CD4-positive, alpha-beta T cell treated with Interleukin-2 at 100 ng/mL for 4 hours (primary cell): ENCODE measurements at regions not wholly inside any gene's neighbourhood (a gene's known extent, or its start where the extent isn't known, plus 50 kb on each side); places are given as distances from the start of the nearest gene placed in this dataset.
"Not testable (repeated sequence)": the region's sequence is repeated elsewhere in the genome, so short reads cannot be mapped to it uniquely, and the experiment has no call there.

Source experiments
- DNase-seq: peaks from one replicate; pipeline ENCODE4 v3.0.0-alpha.2; 2020; ENCODE audit warnings: low spot score

GRCh38 chrX:18102006-18102405, 118.7 kb downstream of the BEND2 start:
- no peak for DNase-seq

DNA sequence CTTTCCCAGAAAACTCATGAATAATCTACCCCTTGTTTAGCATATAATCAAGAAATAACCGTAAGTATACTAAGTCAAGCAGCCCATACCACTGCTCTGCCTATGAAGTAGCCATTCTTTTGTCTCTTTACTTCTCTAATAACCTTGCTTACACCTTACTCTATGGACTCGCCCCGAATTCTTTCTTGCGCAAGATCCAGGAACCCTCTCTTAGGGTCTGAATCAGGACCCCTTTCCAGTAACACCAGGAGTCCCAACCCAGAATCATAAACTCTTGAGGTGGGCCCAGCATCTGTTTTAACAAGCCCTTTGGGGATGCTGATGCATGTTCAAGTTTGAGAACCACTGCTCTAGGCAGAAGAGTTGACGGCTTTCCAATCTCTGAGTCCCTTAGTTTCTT, 119.6 kb downstream of the BEND2 start:
- DNase-seq, result no peak

DNA sequence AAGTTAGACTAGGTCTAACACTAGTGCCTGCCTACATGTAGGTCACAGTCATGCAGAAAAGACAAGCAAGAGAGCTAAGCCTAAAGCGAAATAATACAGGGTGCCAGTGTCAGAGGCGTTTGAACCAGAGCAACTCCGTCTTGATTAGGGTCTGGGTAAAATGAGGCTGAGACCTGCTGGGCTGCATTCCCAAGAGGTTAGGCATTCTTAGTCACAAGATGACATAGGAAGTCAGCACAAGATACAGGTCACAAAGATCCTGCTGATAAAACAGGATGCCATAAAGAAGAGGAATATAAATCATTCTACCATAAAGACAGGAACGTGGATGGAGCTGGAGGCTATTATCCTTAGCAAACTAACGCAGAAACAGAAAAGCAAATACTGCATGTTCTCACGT, 120.9 kb downstream of the BEND2 start:
- no peak for DNase-seq

DNA sequence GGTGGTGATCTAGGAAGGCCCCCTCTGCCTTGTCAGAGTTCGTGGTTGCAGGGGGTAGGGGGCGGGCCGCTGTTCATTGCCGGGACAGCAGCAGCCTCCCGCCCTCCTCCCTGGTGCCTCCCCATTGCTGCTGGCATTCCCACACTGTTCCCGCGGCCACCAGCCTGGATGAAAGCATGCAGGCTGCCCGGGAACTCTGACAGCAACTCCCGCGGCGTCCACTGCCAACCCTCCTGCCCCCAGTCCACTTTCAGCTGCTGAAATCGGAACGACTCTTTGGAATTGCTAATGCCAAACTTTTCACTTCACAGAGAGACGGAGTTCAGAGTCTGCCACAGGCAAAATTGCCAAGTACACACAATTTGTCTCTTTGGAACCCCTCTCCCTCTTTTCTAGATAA, 121.9 kb downstream of the BEND2 start:
- no peak for DNase-seq

GRCh38 chrX:18076434-18076833, 144.3 kb downstream of the BEND2 start:
- DNase-seq, result no peak

DNA sequence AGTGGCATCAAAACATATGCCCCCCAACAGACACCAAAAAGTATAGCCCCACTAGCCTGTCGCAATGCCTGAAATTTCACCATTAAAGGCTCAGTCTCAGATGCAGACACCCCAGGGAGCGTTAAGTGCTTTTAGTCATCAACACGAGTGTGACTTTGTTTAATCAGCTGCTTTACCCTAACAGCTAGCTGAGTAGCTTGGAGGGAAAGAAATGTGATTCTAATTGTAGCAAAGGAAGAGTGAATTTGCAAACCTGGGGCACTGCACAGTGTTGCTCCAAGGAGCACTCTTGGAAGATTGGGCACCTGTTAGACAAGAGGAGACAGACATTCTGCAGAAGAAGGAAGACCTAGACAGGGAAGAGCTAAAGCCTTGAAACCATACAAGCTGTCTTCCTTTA, 145.1 kb downstream of the BEND2 start:
- DNase-seq, result no peak

DNA sequence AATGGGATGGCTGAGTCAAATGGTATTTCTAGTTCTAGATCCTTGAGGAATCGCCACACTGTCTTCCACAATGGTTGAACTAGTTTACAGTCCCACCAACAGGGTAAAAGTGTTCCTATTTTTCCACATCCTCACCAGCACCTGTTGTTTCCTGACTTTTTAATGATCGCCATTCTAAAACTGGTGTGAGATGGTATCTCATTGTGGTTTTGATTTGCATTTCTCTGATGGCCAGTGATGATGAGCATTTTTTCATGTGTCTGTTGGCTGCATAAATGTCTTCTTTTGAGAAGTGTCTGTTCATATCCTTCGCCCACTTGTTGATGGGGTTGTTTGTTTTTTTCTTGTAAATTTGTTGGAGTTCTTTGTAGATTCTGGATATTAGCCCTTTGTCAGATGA, 152.6 kb downstream of the BEND2 start:
- DNase-seq, result not testable (repeated sequence)

GRCh38 chrX:18065956-18066355, 154.7 kb downstream of the BEND2 start:
- no peak for DNase-seq

DNA sequence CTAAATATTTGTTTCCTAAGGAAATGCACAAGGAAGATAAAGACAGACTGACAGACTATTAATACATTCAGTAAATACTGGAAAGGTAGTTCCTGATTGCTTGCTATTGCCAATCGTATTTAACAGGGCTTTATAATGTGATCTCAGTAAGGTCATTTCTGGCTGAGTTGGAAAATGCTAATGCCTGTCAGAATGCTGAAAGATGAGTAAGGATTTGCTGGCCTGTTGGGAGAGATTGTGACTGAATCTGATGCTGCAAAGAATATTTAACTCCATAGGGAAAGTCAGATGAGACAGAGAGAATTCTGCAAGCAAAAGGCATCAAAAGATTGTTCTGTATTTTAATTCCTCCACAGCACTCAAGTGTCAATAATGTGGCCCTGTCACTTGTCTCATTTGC, 169.0 kb downstream of the BEND2 start:
- DNase-seq, result no peak

GRCh38 chrX:18047491-18047890, 173.2 kb downstream of the BEND2 start:
- no peak for DNase-seq

- DNase-seq, result no peak
Measured at GRCh38 chrX:18045436-18045835, 175.2 kb downstream of the BEND2 start.

GRCh38 chrX:18042776-18043175, 177.9 kb downstream of the BEND2 start:
- no peak for DNase-seq

- no peak for DNase-seq
Measured at GRCh38 chrX:18041656-18042055, 179.0 kb downstream of the BEND2 start.

DNA sequence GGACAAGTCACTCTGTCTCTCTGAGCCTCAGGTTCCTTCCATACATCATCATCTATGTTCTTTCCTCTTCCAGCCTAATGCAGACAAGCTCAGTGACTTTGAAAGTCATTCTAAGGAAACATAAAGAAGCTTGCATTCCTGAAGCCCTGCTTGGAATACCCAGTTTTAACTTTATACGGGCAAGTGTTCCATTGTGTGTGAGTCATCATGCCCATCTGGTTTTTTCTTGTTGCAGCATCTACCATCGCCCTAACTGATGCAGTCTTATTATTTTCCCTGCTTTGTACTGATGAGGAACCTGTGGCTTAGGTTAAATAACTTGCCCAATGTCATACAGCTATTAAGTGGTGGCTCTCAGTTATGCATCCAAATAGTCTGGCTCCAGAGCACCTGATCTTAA, 177.9 kb upstream of the RAI2 start:
- DNase-seq, result no peak

- no peak for DNase-seq
Measured at GRCh38 chrX:18036394-18036793, 175.3 kb upstream of the RAI2 start.

- no peak for DNase-seq
Measured at GRCh38 chrX:18034945-18035344, 173.8 kb upstream of the RAI2 start.

GRCh38 chrX:18034504-18034903, 173.4 kb upstream of the RAI2 start:
- no peak for DNase-seq

- no peak for DNase-seq
Measured at GRCh38 chrX:18032486-18033221, 171.6 kb upstream of the RAI2 start.

- DNase-seq, result no peak
Measured at GRCh38 chrX:18031726-18032375, 170.8 kb upstream of the RAI2 start.

DNA sequence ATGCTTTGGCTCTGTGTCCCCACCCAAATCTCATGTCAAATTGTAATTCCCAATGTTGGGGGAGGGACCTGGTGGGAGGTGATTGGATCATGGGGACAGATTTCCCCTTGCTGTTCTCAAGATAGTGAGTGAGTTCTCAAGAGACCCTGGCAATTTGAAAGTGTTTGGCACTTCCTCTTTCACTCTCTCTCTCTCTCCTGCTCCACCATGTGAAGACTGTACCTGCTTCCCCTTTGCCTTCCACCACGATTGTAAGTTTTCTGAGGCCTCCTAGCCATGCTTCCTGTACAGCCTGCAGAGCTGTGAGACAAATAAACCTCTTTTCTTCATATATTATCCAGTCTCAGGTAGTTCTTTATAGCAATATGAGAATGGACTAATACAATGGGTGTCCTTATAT, 169.6 kb upstream of the RAI2 start:
- not testable (repeated sequence) for DNase-seq

- DNase-seq, result no peak
Measured at GRCh38 chrX:18026166-18026565, 165.1 kb upstream of the RAI2 start.

DNA sequence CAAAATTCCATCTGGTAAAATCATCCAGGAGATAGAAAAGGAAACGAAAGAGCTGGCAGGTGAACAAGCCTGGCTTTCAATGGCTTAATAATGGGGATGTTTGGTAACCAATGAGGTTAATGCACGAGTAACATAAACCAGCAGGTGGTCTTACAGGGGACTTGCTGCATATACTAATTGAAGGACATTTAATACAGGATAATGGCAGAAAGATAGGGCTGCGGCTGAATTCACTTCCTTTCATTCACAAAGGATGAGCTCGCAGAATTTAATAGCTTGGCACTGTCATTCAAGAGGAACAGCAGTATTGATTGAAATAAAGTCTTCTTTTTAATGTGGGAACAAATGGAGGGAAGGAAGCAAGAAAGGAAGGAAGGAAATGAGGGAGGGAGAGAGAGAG, 156.3 kb upstream of the RAI2 start:
- DNase-seq, result no peak

DNA sequence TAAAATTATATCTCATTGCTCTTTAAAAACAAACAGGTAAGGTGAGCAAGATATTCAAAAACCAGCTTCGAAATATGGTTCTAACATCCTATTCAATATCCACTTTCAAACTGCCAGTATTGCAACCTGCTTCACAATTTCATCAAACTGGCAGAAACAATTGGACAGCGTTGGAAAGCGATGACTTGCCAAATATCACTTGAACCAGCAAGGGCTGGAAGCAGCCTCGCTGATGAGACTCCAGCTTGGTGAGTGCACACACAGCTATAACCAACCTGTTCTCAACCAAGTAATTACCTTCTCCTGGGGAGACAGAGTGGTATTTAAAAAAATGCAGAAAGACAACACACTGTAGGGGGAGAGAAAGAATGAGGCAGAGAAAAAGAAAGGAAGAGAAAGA, 155.8 kb upstream of the RAI2 start:
- no peak for DNase-seq

DNA sequence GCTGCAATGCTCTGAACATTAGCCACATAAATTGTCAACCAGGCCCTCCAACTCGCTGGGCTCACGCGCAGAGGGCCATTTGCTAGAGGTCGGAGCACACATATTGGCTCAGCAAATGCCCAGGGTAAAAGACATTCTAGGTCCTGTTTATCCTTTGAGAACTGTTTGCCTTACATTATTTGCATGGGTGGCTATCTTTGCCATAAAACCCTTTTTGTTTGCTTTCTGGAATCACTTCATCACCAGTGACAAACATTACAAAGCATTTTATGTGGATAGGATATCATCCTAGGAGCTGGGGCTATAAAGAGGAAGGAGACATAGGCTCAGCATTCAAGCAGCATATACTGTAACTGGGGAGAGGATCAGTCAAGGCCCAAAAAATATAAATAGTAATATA, 149.2 kb upstream of the RAI2 start:
- no peak for DNase-seq
